WTC11 (cell line): ENCODE measurements at regions not wholly inside any gene's neighbourhood (a gene's known extent, or its start where the extent isn't known, plus 50 kb on each side); places are given as distances from the start of the nearest gene placed in this dataset.

Source experiments
- ATAC-seq: fragments of 200-7000 bp; cut with Tn5 transposase; 2 replicates; pipeline ENCODE4 v1.10.0; 2021; ENCODE audit warnings: mild to moderate bottlenecking, moderate library complexity
- CTCF ChIA-PET: fragments of 300-600 bp; sonication (Branson Sonifier 250); formaldehyde crosslinking; loops from one replicate; lab custom pipeline; 2021; ENCODE audit warnings: antibody characterized with exemption; lab: Charles Lee
- POLR2A ChIA-PET: fragments of 350-600 bp; sonication (Branson Sonifier 250); formaldehyde crosslinking; loops from one replicate; lab custom pipeline; 2021; ENCODE audit warnings: antibody characterized with exemption; lab: Charles Lee
- DNase-seq: peaks from one replicate; pipeline ENCODE4 v3.0.0; 2021; ENCODE audit warnings: low spot score
- H3K27ac Mint-ChIP-seq: 2 replicates; pipeline ENCODE4 v1.8.0; 2021; ENCODE audit warnings: mixed read lengths
- H3K27me3 Mint-ChIP-seq: 2 replicates; pipeline ENCODE4 v1.8.0; 2021; ENCODE audit warnings: low read depth, mild to moderate bottlenecking, moderate library complexity, mixed read lengths
- H3K36me3 Mint-ChIP-seq: 2 replicates; pipeline ENCODE4 v1.8.0; 2021; ENCODE audit warnings: mixed read lengths
- H3K4me1 Mint-ChIP-seq: 2 replicates; pipeline ENCODE4 v1.8.0; 2022; ENCODE audit warnings: mixed read lengths
- H3K4me3 Mint-ChIP-seq: 2 replicates; pipeline ENCODE4 v1.8.0; 2021; ENCODE audit warnings: mild to moderate bottlenecking, moderate library complexity, mixed read lengths
- H3K9me3 Mint-ChIP-seq: 2 replicates; pipeline ENCODE4 v1.8.0; 2021; ENCODE audit warnings: mixed read lengths
- ETV6 ChIP-seq: sonication (generic); formaldehyde crosslinking; IDR thresholded peaks from 2 replicates; pipeline ENCODE4 v1.8.1; 2022; ENCODE audit warnings: mild to moderate bottlenecking, missing genetic modification reagents
- FOXP1 ChIP-seq: sonication (generic); formaldehyde crosslinking; IDR thresholded peaks from 2 replicates; pipeline ENCODE4 v1.8.0; 2022; ENCODE audit warnings: missing genetic modification reagents, mild to moderate bottlenecking, moderate library complexity, borderline replicate concordance
- GTF2I ChIP-seq: fragments of 250-450 bp; sonication (Bioruptor Pico); conservative IDR thresholded peaks from 2 replicates; pipeline ENCODE4 v1.4.0; 2021; ENCODE audit warnings: mild to moderate bottlenecking
- JUN ChIP-seq: sonication (generic); formaldehyde crosslinking; IDR thresholded peaks from 2 replicates; pipeline ENCODE4 v1.8.0; 2023; ENCODE audit warnings: mild to moderate bottlenecking, missing genetic modification reagents
- MXD4 ChIP-seq: fragments of 250-450 bp; sonication (Bioruptor Pico); IDR thresholded peaks from 2 replicates; pipeline ENCODE4 v1.8.0; 2021; ENCODE audit warnings: mild to moderate bottlenecking, moderate library complexity, borderline replicate concordance
- OVOL2 ChIP-seq: fragments of 250-450 bp; sonication (Bioruptor Pico); IDR thresholded peaks from 2 replicates; pipeline ENCODE4 v1.9.0; 2021; ENCODE audit warnings: mild to moderate bottlenecking, borderline replicate concordance
- RELA ChIP-seq: sonication (generic); formaldehyde crosslinking; IDR thresholded peaks from 2 replicates; pipeline ENCODE4 v1.8.1; 2022; ENCODE audit warnings: missing genetic modification reagents, mild to moderate bottlenecking, borderline replicate concordance
- ZNF138 ChIP-seq: sonication (generic); formaldehyde crosslinking; conservative IDR thresholded peaks from 2 replicates; pipeline ENCODE4 v1.8.1; 2022; ENCODE audit warnings: mild to moderate bottlenecking, moderate library complexity, missing genetic modification reagents
- ZNF263 ChIP-seq: sonication (generic); formaldehyde crosslinking; IDR thresholded peaks from 2 replicates; pipeline ENCODE4 v1.8.1; 2022; ENCODE audit warnings: low read depth, mild to moderate bottlenecking, moderate library complexity, missing genetic modification reagents
- ZNF416 ChIP-seq: fragments of 250-450 bp; sonication (Bioruptor Pico); IDR thresholded peaks from 2 replicates; pipeline ENCODE4 v1.9.0; 2021; ENCODE audit warnings: mild to moderate bottlenecking, inconsistent platforms
- ZNF423 ChIP-seq: fragments of 250-450 bp; sonication (Bioruptor Pico); IDR thresholded peaks from 2 replicates; pipeline ENCODE4 v2.1.2; 2022; ENCODE audit warnings: mild to moderate bottlenecking, moderate library complexity
- TF ChIP-seq, protein P1 (sequence below): sonication (generic); formaldehyde crosslinking; IDR thresholded peaks from 2 replicates; pipeline ENCODE4 v1.8.0; 2022; ENCODE audit warnings: missing genetic modification reagents
- TF ChIP-seq, protein P2 (sequence below): sonication (generic); formaldehyde crosslinking; IDR thresholded peaks from 2 replicates; pipeline ENCODE4 v1.8.1; 2023; ENCODE audit warnings: mild to moderate bottlenecking, moderate library complexity, missing genetic modification reagents
- TF ChIP-seq, protein P3 (sequence below): sonication (generic); formaldehyde crosslinking; conservative IDR thresholded peaks from 2 replicates; pipeline ENCODE4 v1.8.1; 2022; ENCODE audit warnings: mild to moderate bottlenecking, missing genetic modification reagents
- TF ChIP-seq, protein P4 (sequence below): sonication (generic); formaldehyde crosslinking; IDR thresholded peaks from 2 replicates; pipeline ENCODE4 v1.8.1; 2022; ENCODE audit warnings: missing genetic modification reagents, borderline replicate concordance
- TF ChIP-seq, protein P5 (sequence below): sonication (generic); formaldehyde crosslinking; IDR thresholded peaks from 2 replicates; pipeline ENCODE4 v1.8.0; 2022; ENCODE audit warnings: mild to moderate bottlenecking, missing genetic modification reagents
- TF ChIP-seq, protein P6 (sequence below): sonication (generic); formaldehyde crosslinking; IDR thresholded peaks from 2 replicates; pipeline ENCODE4 v1.8.0; 2023; ENCODE audit warnings: mild to moderate bottlenecking, missing genetic modification reagents

DNA sequence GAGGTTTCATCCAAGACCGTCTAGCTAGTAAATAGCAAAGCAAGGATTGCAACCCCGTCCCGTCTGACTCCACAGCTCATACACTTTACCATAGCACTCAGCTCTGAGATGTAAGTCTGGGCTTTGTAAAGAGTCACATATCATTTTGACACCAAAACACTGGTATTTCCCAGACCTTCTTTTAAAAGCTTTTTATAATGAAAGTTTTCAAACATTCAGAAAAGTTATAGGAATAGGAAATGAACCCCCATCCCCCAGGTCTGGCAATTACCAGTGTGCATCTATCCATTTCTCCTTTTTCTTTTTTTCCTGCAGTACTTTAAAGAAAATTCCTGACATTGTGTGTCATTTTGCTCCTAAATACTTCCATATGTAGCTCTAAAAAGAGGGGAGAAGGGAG lies 183.6 kb upstream of the CCND2 start:
- ATAC-seq = no peak
- Mint-ChIP-seq H3K36me3 (no peaks in the 10 kb centered on the region), H3K27me3 (no peaks in the 10 kb centered on the region), H3K4me3 (no peak overlapping the region), H3K9me3 (peaks cover 4% of the 10 kb centered on the region), H3K4me1 (peaks cover 9% of the 10 kb centered on the region; the same call in 1 of the 2 replicates), H3K27ac (no peak overlapping the region)
- CTCF ChIA-PET = interaction anchor here (0.6 to 1.1 kb wide), 3 partner anchors 58 to 193 kb away, joined by 3 to 5 read pairs (median 3); no protein-coding TSS in a partner anchor
- DNase-seq = no peak
- POLR2A ChIA-PET = no interaction called here
- TF ChIP-seq ETV6 (CRISPR knock-in tag) (no peak), FOXP1 (CRISPR knock-in tag) (no peak)
- TF ChIP-seq, protein P1, sequence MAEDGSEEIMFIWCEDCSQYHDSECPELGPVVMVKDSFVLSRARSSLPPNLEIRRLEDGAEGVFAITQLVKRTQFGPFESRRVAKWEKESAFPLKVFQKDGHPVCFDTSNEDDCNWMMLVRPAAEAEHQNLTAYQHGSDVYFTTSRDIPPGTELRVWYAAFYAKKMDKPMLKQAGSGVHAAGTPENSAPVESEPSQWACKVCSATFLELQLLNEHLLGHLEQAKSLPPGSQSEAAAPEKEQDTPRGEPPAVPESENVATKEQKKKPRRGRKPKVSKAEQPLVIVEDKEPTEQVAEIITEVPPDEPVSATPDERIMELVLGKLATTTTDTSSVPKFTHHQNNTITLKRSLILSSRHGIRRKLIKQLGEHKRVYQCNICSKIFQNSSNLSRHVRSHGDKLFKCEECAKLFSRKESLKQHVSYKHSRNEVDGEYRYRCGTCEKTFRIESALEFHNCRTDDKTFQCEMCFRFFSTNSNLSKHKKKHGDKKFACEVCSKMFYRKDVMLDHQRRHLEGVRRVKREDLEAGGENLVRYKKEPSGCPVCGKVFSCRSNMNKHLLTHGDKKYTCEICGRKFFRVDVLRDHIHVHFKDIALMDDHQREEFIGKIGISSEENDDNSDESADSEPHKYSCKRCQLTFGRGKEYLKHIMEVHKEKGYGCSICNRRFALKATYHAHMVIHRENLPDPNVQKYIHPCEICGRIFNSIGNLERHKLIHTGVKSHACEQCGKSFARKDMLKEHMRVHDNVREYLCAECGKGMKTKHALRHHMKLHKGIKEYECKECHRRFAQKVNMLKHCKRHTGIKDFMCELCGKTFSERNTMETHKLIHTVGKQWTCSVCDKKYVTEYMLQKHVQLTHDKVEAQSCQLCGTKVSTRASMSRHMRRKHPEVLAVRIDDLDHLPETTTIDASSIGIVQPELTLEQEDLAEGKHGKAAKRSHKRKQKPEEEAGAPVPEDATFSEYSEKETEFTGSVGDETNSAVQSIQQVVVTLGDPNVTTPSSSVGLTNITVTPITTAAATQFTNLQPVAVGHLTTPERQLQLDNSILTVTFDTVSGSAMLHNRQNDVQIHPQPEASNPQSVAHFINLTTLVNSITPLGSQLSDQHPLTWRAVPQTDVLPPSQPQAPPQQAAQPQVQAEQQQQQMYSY (CRISPR knock-in tag) = no peak

DNA sequence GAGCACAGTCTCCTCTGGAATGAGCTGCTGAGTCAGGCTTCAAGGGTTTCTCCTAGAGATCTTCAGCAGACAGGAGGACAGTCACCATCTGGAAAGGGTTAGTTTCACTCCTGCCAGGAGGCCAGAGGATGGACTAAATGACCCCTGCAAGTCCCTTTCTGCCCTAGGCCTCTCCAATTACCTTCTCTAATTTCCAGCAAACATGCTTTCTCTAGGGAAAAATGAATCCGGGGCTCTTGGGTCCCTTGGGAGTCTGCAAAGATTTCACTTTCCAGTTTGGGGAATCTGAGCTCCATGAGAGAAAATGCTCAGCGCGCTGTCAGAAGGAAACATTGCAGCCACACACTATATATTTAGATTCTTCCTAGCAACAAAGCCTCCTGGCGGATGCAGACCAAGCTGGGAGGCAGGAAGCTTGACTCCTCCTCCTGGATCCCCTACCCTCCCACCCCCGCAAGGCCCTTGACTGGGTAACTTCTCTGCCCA lies 184.4 kb upstream of the CCND2 start:
- Mint-ChIP-seq H3K9me3 (peaks cover 4% of the 10 kb centered on the region), H3K27me3 (peaks cover 3% of the 10 kb centered on the region; the same call in 1 of the 2 replicates), H3K4me3 (no peak overlapping the region), H3K27ac (no peak overlapping the region), H3K4me1 (peaks cover 9% of the 10 kb centered on the region; the same call in 1 of the 2 replicates), H3K36me3 (no peaks in the 10 kb centered on the region)
- TF ChIP-seq OVOL2 (no peak), ZNF263 (no peak), RELA (no peak)
- TF ChIP-seq, protein P2, sequence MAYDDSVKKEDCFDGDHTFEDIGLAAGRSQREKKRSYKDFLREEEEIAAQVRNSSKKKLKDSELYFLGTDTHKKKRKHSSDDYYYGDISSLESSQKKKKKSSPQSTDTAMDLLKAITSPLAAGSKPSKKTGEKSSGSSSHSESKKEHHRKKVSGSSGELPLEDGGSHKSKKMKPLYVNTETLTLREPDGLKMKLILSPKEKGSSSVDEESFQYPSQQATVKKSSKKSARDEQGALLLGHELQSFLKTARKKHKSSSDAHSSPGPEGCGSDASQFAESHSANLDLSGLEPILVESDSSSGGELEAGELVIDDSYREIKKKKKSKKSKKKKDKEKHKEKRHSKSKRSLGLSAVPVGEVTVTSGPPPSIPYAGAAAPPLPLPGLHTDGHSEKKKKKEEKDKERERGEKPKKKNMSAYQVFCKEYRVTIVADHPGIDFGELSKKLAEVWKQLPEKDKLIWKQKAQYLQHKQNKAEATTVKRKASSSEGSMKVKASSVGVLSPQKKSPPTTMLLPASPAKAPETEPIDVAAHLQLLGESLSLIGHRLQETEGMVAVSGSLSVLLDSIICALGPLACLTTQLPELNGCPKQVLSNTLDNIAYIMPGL = no peak
- TF ChIP-seq, protein P1 (CRISPR knock-in tag) = no peak
- TF ChIP-seq, protein P3, sequence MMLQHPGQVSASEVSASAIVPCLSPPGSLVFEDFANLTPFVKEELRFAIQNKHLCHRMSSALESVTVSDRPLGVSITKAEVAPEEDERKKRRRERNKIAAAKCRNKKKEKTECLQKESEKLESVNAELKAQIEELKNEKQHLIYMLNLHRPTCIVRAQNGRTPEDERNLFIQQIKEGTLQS (CRISPR knock-in tag) = no peak
- TF ChIP-seq, protein P4, sequence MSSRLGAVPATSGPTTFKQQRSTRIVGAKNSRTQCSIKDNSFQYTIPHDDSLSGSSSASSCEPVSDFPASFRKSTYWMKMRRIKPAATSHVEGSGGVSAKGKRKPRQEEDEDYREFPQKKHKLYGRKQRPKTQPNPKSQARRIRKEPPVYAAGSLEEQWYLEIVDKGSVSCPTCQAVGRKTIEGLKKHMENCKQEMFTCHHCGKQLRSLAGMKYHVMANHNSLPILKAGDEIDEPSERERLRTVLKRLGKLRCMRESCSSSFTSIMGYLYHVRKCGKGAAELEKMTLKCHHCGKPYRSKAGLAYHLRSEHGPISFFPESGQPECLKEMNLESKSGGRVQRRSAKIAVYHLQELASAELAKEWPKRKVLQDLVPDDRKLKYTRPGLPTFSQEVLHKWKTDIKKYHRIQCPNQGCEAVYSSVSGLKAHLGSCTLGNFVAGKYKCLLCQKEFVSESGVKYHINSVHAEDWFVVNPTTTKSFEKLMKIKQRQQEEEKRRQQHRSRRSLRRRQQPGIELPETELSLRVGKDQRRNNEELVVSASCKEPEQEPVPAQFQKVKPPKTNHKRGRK = no peak
- DNase-seq (no peak), ATAC-seq (peak; percentile 73)
- POLR2A ChIA-PET = no interaction called here
- CTCF ChIA-PET = interaction anchor here (0.6 to 1.1 kb wide), 3 partner anchors 57 to 194 kb away, joined by 3 to 5 read pairs (median 3); no protein-coding TSS in a partner anchor

DNA sequence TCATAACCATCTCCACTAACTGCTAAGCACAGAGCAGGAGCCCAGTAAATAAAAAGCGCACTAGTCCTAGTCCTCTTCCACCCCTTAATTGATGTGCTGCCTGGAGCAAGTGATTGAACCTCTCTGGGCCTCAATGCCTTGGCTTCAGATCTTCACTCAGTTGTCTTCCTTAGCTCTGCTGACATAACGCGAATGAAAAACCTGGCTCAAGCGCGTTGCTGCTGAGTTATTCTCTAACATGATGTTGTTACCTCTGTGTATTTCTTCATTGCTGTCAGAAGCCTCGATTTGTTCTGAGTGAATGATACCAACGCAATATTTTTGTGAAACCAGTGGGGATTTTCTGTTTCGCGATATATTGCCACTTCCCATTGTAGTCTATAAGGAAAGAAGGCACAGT lies 185.1 kb upstream of the CCND2 start:
- ATAC-seq = no peak
- H3K4me3 Mint-ChIP-seq = no peak overlapping the region
- H3K9me3 Mint-ChIP-seq = peaks cover 4% of the 10 kb centered on the region
- peaks cover 3% of the 10 kb centered on the region; the same call in 1 of the 2 replicates for H3K27me3 Mint-ChIP-seq
- ChIA-PET POLR2A (no interaction called here), CTCF (interaction anchor here (1.0 kb wide), 1 partner anchor 195 kb away, joined by 3 read pairs; no protein-coding TSS in a partner anchor)
- H3K36me3 Mint-ChIP-seq = no peaks in the 10 kb centered on the region
- peaks cover 9% of the 10 kb centered on the region; the same call in 1 of the 2 replicates for H3K4me1 Mint-ChIP-seq
- no peak for TF ChIP-seq JUN (CRISPR knock-in tag)
- TF ChIP-seq, protein P5, sequence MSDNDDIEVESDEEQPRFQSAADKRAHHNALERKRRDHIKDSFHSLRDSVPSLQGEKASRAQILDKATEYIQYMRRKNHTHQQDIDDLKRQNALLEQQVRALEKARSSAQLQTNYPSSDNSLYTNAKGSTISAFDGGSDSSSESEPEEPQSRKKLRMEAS (CRISPR knock-in tag) = no peak
- TF ChIP-seq ZNF138 (CRISPR knock-in tag) = no peak
- TF ChIP-seq ZNF416 (CRISPR knock-in tag) = no peak
- TF ChIP-seq GTF2I (CRISPR knock-in tag) = no peak
- TF ChIP-seq ZNF423 (CRISPR knock-in tag) = no peak
- no peak for TF ChIP-seq RELA
- TF ChIP-seq MXD4 (CRISPR knock-in tag) = no peak
- TF ChIP-seq, protein P6, sequence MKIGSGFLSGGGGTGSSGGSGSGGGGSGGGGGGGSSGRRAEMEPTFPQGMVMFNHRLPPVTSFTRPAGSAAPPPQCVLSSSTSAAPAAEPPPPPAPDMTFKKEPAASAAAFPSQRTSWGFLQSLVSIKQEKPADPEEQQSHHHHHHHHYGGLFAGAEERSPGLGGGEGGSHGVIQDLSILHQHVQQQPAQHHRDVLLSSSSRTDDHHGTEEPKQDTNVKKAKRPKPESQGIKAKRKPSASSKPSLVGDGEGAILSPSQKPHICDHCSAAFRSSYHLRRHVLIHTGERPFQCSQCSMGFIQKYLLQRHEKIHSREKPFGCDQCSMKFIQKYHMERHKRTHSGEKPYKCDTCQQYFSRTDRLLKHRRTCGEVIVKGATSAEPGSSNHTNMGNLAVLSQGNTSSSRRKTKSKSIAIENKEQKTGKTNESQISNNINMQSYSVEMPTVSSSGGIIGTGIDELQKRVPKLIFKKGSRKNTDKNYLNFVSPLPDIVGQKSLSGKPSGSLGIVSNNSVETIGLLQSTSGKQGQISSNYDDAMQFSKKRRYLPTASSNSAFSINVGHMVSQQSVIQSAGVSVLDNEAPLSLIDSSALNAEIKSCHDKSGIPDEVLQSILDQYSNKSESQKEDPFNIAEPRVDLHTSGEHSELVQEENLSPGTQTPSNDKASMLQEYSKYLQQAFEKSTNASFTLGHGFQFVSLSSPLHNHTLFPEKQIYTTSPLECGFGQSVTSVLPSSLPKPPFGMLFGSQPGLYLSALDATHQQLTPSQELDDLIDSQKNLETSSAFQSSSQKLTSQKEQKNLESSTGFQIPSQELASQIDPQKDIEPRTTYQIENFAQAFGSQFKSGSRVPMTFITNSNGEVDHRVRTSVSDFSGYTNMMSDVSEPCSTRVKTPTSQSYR (CRISPR knock-in tag) = no peak
- H3K27ac Mint-ChIP-seq = 0 out of 2 replicates have a peak overlapping the region, but pooled peaks have one; percentile 25
- no peak for DNase-seq
